Chondrocyte (in vitro differentiated cells): ENCODE measurements at regions not wholly inside any gene's neighbourhood (a gene's known extent, or its start where the extent isn't known, plus 50 kb on each side); places are given as distances from the start of the nearest gene placed in this dataset.

ENCODE experiments used
- DNase-seq: peaks from one replicate; pipeline ENCODE4 v3.0.0; 2021; ENCODE audit warnings: mixed read lengths, low spot score
- H3K27ac Mint-ChIP-seq: one replicate; pipeline ENCODE4 v1.8.0; 2021; ENCODE audit warnings: mild to moderate bottlenecking, moderate library complexity, mixed read lengths; ENCODE audit not compliant: unreplicated experiment
- H3K27me3 Mint-ChIP-seq: 2 replicates; pipeline ENCODE4 v1.8.0; 2021; ENCODE audit warnings: low read depth, mixed read lengths
- H3K36me3 Mint-ChIP-seq: 2 replicates; pipeline ENCODE4 v1.8.0; 2021; ENCODE audit warnings: low read depth, mixed read lengths
- H3K4me1 Mint-ChIP-seq: 2 replicates; pipeline ENCODE4 v1.8.0; 2021; ENCODE audit warnings: low read depth, mild to moderate bottlenecking, mixed read lengths
- H3K4me3 Mint-ChIP-seq: one replicate; pipeline ENCODE4 v1.8.0; 2021; ENCODE audit warnings: mild to moderate bottlenecking, moderate library complexity, mixed read lengths; ENCODE audit not compliant: unreplicated experiment
- H3K9me3 Mint-ChIP-seq: 2 replicates; pipeline ENCODE4 v1.8.0; 2021; ENCODE audit warnings: low read depth, mixed read lengths
- CTCF ChIP-seq: fragments of 200-600 bp; sonication (generic); IDR thresholded peaks from 2 replicates; pipeline ENCODE4 v1.5.0; 2021; ENCODE audit warnings: antibody characterized with exemption, mild to moderate bottlenecking, moderate library complexity

- Mint-ChIP-seq H3K27me3 (no peaks in the 10 kb centered on the region), H3K36me3 (peaks cover 2% of the 10 kb centered on the region), H3K27ac (no peak overlapping the region), H3K4me1 (no peaks in the 10 kb centered on the region), H3K9me3 (peaks cover 63% of the 10 kb centered on the region), H3K4me3 (no peak overlapping the region)
- no peak for DNase-seq
- TF ChIP-seq CTCF, result no peak
These were observed 88.6 kb upstream of the ZNF716 start for GRCh38 chr7:57361406-57361805.

- Mint-ChIP-seq H3K9me3 (peaks cover 69% of the 10 kb centered on the region), H3K27me3 (no peaks in the 10 kb centered on the region), H3K4me1 (no peaks in the 10 kb centered on the region), H3K36me3 (peaks cover 4% of the 10 kb centered on the region), H3K4me3 (no peak overlapping the region), H3K27ac (no peak overlapping the region)
- DNase-seq, result no peak
- TF ChIP-seq CTCF, result no peak
These were observed 87.1 kb upstream of the ZNF716 start for GRCh38 chr7:57362868-57363267.

GRCh38 chr7:57363321-57363720 lies 86.7 kb upstream of the ZNF716 start:
- peaks cover 69% of the 10 kb centered on the region for H3K9me3 Mint-ChIP-seq
- H3K4me1 Mint-ChIP-seq, result no peaks in the 10 kb centered on the region
- peaks cover 4% of the 10 kb centered on the region for H3K36me3 Mint-ChIP-seq
- no peak overlapping the region for H3K4me3 Mint-ChIP-seq
- H3K27me3 Mint-ChIP-seq, result no peaks in the 10 kb centered on the region
- DNase-seq, result no peak
- TF ChIP-seq CTCF, result no peak
- H3K27ac Mint-ChIP-seq, result no peak overlapping the region

GRCh38 chr7:57364933-57365710 lies 84.9 kb upstream of the ZNF716 start:
- TF ChIP-seq CTCF, result no peak
- no peak overlapping the region for H3K27ac Mint-ChIP-seq
- no peaks in the 10 kb centered on the region for H3K27me3 Mint-ChIP-seq
- H3K4me1 Mint-ChIP-seq, result no peaks in the 10 kb centered on the region
- peaks cover 70% of the 10 kb centered on the region for H3K9me3 Mint-ChIP-seq
- no peak overlapping the region for H3K4me3 Mint-ChIP-seq
- peak; percentile 55 for DNase-seq
- peaks cover 6% of the 10 kb centered on the region for H3K36me3 Mint-ChIP-seq

- Mint-ChIP-seq H3K9me3 (peaks cover 70% of the 10 kb centered on the region), H3K27me3 (no peaks in the 10 kb centered on the region), H3K4me3 (no peak overlapping the region), H3K4me1 (no peaks in the 10 kb centered on the region), H3K36me3 (peaks cover 4% of the 10 kb centered on the region), H3K27ac (no peak overlapping the region)
- no peak for TF ChIP-seq CTCF
- DNase-seq, result no peak
These were observed 82.8 kb upstream of the ZNF716 start for GRCh38 chr7:57367171-57367570.
